HS-5 (cell line): ENCODE measurements at regions not wholly inside any gene's neighbourhood (a gene's known extent, or its start where the extent isn't known, plus 50 kb on each side); places are given as distances from the start of the nearest gene placed in this dataset.
"Not testable (repeated sequence)": the region's sequence is repeated elsewhere in the genome, so short reads cannot be mapped to it uniquely, and the experiment has no call there.

Experiments
- DNase-seq: peaks from one replicate; pipeline ENCODE4 v3.0.0-alpha.2; 2012; ENCODE audit warnings: low read depth

DNA sequence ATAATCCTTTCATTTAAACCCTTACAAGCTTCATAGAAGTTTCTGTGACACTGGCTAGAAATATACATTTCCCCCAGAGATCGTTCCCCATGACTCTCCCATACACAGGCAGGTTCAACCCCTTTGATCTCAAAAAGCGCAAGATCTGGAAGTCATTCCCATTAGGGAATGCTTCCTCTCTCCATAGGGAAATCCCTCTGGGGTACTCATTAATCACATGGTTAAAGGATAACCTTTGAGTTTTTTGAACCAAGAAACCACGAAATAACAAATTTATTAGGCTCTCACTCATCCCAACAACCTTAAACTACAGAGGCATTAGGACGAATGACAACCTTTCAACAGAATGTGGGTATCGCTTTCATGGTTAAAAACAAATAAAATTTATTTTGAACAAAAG lies 211.9 kb upstream of the PRICKLE2 start:
- DNase-seq = no peak

DNA sequence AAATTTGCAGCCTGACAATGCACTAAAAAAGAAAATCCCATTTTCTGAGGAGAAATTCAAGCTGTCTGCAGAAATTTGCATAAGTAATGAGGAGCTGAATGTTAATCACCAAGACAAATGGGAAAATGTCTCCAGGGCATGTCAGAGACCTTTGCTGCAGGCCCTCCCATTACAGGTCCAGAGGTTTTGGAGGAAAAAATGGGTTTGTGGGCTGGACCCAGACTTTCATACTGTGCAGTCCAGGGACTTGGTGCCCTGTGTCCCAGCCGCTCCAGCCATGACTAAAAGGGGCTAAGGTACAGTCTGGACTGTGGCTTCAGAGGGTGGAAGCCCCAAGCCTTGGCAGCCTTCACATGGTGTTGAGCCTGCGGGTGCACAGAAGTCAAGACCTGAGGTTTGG lies 209.8 kb upstream of the PRICKLE2 start:
- DNase-seq = not testable (repeated sequence)

DNA sequence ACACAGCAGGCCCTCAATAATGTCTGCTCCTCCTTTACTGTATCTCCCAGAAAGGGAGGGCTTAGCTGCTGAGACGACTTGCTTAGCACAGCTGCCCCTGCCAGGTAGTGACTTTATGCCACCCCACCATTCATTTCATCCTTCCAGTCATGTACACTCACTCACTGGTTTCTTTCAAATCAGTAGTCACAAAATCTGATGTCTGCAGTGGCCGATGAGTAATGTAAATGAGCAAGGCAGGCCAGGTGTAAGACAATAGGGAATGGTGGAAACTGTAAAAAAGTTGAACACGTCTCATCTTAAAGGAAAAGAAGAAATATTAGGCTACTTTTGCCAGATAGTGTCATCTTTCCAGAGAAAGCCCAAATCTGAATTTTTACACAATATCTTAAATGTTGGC lies 207.6 kb upstream of the PRICKLE2 start:
- DNase-seq = no peak

DNA sequence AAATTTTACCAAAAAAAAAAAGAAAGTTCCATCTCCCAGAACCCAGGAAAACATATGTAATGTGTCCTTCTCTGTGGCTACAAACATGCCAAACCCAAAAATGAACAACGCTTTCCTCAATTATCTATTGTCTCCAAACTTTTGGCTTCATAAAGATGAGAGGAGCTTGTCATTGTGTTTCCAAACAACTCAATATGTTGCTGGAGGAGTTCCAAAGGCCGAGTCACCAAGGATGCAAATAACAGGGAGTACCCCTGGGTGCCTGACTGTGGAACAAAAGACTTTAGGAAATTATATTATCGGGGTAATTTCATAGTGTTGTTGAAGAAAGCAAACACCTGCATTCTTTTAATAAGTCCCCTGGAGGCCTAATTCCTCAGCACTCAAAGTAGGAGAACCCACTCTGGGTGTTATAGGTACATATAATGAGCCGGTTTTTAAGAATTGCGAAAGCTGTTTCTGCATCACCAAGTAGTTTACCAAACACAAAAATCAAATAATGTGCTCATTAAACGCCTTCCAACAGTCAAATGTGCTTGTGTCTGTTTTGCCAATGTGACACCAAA lies 206.3 kb upstream of the PRICKLE2 start:
- no peak for DNase-seq

DNA sequence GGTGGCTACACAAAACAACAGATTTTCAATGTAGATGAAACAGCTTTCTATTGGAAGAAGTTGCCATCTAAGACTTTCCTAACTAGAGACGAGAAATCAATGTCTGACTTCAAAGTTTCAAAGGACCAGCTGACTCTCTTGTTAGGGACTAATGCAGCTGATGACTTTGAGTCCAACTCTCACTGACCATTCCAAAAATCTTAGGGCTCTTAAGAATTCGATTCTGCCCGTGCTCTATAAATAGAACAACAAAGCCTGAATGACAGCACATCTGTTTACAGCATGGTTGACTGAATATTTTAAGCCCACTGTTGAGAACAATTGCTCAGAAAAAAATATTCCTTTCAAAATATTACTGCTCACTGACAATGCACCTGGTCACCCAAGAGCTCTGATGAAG lies 202.4 kb upstream of the PRICKLE2 start:
- DNase-seq = no peak

DNA sequence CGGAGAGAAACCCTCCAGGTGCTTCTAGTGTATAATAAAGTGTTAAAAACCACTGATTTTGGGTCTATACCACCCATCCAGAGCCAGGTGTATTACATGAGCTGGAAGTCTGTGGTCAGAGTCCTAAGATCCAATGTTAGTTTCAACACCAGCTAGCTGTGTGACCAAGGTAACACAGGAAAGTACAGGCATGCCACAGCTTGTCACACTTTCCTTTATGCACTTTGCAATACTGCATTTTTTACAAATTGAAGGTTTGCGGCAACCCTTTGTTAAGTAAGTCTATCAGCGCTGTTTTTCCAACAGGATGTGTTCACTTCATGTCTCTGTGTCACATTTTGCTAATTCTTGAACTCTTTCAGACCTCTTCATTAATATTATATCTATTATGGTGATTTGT lies 201.3 kb upstream of the PRICKLE2 start:
- no peak for DNase-seq

DNA sequence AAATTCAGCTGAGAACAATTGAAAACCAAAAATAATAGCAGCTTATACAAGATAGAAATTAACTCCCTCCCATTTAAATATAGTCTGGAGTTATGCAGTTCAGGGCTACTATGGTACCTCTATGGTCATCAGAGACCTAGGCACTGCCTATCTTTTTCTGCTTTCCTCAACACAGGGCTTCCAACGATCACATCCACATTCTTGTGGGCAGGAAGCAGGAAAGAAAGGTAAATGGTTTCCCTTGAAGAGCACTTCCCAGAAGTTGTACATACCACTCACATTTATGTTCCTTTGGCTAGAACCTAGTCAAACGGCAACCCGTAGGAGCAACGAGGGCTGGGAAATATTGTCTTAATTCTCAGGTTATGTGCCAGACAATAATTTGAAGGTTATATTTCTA lies 197.7 kb upstream of the PRICKLE2 start:
- no peak for DNase-seq

DNA sequence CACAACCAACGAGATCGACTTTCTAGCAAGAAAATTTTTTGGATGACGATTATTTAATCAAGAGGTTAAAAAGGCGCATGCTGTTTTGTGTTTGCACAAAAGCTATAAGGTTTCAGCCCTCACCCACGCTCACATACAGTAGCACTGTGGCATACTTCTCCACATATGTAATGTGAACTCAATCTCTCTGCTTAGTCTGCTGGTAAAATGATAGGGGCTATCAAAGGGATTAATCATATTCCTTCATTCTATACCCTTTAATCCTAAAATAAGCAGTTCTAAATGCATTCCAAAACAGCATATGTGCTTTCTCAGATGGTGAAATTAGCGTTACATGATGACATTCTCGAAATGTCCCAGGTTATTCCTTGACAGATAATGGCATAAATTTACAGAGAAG lies 196.9 kb upstream of the PRICKLE2 start:
- DNase-seq = no peak

DNA sequence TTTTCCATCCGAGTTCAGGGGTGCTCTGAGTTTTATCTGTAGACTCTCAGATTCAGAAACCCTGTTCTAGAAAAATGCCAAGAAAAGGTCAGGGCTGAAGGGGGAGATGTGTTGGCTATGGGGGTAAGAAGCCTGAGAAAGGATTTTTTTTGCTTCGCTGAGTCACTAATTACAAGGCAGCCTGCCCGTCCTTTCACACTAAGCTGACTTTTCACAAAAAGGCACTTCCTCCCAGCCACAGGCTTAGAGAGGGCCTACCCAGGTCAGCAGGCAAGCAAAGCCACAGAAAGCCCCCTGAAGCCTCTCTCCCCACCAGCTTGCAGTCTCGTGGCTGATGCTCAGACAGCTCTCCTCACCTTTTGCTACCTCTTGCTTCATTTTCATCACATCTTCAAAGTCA lies 192.6 kb upstream of the PRICKLE2 start:
- DNase-seq = no peak

DNA sequence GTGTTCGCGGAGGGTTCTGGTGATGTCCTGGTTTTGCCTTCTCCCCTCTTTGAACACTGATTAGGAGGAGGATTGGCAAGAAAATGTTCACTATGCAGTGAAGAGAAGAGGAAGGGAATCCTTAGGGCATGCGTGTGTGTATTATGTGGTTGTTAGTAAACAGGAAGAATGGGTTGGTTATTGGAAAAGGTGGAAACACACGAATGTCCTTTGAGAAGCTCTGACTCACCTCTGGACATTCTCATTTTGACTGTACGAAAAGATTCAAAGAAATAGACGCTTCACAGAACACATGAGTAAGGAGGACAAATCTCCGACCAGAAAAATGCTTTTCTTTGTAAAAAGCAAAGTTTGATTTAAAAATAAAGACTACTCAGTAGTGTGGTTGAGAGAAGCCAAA lies 188.8 kb upstream of the PRICKLE2 start:
- DNase-seq = no peak

DNA sequence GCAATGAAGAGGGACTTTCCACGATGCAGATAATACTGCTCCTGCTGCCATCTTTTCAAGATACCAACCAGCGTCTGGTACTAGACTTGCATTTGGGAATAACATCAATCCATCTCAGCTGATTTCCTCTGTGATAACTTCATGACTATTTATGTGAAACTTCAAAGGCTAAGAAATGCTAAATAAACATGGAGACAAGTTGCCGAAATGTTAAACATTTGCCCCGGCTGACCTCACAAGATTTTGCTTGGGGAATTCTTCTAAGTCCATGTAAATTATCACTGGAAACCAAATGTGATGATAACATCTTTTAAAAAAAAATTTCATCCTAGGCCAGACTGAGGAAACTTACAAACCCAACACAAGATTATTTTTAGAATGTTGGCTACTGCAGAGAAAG lies 185.8 kb upstream of the PRICKLE2 start:
- no peak for DNase-seq

DNA sequence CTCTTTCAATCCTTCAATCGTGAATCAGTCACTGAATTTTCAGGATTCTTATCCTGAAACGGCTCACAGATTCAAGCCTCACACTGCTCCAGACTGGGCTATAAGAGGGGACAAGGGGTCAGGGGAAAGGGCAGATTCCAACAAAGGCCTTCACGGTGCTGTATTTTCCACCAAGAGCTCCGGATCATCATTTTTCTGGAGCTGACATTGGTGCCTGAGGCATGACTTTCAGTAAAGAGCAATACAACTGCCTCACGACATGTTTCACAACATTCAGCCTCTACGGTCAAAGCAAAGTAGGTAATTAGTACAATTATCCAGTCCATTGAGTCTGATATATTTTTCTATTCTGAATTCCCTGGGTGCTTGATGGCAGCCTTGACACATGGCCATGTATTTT lies 185.0 kb upstream of the PRICKLE2 start:
- no peak for DNase-seq

DNA sequence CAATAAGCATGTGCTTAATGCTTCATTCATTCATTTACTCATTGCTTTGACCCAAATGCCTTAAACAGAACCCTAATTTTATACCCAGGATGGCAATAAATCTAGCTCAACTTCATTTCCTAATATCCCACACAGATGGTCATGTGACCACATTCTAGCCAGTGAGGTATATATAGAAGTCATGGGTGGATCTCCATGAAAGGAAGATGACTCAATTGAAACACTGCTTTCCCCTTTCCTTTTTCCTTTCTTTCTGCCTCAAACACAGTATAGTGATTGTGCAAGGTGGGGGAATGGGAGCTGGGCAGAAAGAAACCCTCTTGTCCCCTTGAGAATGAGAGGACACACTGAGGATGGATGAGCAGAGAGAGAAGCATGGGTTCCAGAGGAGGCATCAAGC lies 183.5 kb upstream of the PRICKLE2 start:
- no peak for DNase-seq

DNA sequence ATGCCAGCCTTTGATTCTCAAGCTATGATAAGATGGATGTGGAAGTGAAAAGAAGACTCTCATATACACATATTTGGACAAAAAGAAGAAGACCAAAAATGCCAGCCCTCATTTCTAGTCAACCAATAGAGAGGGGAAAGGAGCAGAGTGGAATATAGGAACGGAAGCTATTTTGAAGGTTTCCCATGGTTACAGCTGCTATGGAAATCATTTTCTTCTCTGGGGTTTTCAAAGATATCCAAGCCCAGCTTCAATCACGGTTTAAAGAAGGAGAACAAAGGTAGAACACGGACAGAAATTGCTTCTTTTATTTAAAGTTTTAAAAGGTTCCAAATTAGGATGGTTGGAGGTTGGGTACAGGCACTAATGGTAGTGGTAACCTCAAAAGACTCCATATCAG lies 181.0 kb upstream of the PRICKLE2 start:
- no peak for DNase-seq

DNA sequence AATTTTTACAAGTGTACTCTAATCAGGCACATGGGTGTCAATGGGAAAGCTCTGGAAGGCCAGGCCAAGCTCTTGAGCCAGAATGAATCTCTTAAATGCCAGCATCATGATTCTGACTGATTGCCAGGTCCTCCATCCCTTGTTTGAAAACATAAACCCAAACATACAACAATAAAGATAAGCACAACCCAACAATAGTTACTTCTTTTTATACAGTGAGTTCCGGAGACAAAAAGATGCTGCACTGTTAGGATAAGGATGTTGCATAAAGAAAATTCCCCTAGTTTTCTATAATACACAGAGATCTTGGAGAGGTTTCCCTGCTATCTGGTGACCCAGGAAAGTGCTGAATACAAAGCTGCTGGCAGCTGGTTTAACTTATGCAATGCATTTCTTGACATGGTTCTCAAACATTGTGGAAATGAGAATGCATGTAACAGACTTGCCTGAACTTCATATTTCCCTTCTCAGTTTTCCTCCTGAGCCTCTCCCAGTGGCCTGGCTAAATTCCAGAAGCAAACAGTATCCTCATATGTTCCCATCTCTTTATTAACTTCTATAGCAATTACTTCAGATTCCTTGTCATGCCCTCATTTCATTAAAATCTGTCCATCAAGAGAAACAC lies 180.1 kb upstream of the PRICKLE2 start:
- no peak for DNase-seq

DNA sequence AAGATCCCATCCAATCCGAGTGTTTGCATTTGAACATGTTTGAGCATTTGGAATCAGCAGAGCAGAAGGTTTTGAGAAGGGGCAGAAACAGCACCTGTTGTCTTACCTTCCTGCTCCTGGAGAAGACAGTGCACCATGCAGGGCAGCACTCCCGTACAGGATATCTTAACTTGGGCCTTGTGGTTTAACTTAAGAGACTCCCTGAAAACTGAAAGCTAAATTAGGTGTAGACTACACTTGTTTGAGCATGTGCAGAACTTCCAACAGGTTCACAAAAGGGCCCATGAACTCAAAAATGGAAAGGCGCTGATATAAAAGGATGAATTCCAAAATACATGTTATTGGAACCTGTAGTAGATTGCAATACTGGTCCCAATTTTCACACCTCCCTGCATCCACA lies 175.4 kb upstream of the PRICKLE2 start:
- DNase-seq = no peak

DNA sequence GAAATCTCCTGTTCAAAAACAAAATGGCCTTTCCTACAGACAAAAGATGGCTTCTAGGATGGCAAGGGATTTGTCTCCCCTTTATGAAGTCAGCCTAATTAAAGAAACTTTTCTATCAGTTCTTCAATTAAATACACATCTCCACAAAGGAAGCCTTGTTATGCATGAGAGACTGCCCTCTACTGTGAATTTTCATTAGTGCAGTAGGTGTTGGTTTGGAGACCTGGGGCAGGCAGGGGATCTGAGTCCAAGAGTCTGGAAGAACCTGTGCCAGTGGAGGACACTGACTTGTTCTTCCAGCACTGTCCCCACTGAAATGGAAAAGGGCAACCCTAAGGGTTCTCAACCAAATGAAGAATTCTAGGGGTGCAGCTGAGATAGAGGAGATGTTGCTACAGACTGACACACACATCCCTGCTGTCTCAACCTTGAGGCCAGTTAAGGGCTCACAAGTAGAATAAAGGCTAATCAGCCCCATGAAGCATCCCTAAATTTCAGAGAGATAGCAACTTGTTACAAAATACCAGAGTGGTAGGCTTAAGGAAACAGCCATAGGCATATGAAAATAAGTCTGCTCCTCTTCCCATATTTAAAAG lies 174.0 kb upstream of the PRICKLE2 start:
- peak; percentile 39 for DNase-seq

DNA sequence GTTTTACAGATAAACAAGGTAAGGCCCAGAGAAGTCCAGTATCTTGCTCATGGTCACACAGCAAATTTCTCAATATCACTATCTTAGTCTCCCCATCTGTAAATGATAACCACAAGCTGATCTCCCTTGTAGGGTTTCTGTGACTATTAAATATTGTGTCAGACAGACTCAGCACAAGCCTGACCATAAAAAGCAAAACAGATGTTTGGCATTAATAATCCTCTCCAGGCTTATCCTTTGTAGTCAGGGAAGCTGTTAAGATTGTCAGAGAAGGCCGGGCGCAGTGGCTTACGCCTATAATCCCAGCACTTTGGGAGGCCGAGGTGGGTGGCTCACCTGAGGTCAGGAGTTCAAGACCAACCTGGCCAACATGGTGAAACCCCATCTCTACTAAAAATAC lies 173.2 kb upstream of the PRICKLE2 start:
- peak; percentile 11 for DNase-seq

DNA sequence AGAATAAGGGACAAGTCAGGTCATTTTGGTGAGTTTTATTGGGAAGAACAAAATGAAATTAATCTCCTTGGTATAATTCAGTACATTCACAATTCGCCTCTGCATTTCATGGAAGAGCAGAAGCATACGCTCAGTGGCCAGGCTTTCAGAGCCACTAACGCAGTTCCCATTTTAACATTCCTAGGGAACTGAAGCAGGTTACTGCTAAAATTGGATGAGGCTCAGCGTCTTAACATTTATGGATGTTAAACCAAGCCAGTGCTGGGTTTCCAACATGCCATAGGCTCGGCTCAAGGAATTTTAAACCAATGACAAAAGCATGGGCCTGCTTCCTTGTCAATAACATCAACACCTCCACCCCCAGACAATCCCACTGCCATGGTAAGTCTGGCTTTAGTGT lies 172.7 kb upstream of the PRICKLE2 start:
- DNase-seq = no peak

DNA sequence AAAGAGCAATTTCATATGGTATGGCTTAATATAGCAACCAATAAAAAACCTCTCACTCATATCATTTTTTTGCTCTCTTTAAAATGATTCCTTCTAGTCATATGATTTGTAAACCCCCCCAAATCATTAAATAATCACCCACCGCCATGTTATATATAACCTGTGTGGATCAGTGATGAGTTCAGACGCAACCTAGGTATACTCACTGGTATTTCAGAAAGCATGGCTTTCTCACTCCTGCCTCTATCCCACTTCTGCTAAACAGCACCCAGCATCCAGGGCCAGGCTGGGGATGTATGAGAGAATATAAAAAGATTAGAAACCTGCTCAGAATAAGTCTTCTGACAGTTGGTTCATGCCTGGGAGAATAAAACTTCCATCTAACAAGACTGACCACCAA lies 172.3 kb upstream of the PRICKLE2 start:
- no peak for DNase-seq

DNA sequence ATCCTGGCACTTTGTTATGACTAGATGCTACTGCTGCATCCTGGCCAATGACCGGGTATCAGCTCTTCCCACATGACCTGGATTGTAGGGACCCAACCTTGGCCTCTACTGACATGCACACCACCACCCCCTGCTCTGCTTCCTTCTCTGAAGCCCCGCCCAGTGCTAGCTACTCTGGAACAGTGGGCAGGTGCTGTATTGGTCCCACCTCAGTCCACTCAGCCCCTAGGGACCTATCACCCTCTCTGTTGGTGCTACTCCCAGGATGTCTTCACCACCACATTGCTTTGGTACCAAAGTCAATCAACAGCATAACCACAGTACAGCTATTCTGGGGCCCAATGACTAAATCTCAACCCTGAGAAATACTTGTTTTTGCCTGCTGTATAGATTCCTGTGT lies 170.2 kb upstream of the PRICKLE2 start:
- DNase-seq = no peak

DNA sequence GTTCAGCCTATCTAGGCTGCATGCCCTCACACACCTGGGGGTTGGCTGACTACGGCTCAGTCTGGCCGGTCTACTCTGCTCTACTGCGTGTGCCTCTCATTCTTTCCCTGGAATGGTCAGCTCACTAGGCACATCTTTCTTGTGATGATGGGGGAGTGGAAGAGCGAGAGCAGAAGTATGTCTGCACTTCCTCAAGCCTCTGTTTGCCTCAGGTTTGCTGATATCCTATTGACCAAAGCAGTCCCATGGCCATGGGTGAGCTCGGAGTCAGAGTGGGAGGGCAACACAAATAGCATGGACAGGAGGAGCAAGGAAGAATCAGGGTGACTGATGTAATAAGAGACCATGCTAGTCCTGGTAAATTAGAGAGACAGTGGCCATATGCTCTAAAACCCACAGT lies 167.9 kb upstream of the PRICKLE2 start:
- no peak for DNase-seq

DNA sequence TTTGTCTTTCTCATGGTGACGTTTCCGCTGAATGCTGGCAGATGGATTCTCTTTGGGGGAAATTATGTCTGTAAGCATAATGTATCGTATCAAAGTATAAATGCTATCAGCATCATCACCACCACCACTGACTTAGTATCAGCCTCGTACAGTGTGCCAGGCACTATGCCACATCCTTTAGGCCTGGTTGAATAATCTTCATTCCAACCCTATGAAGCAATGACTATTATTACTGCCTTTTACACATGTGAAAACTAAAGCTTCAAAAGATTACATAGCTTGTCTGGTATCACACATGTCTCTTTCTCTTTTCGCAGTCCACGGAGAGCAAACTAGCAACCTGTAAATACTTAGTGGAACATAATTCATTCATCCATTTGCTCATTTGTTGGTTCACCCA lies 166.7 kb upstream of the PRICKLE2 start:
- DNase-seq = no peak

DNA sequence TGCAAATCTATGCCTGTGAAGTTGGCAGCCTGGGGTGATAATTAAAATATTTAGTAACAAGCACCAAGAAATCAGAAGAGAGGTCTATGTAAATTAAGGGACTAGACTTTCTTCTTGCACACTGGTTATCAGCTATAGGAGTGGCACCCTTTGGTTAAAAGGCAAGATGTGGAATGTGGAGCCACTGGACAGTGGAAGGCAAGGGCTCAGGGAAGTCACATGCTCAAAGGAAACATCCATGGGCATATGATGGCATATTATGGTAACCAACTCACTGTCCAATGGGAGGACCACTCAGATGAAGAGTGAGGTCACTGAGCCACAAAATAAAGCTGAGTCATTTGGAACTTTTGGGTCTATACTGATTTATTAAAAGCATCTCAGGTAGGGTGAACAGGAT lies 165.6 kb upstream of the PRICKLE2 start:
- no peak for DNase-seq
